ENCODE measurements at regions not wholly inside any gene's neighbourhood (a gene's known extent, or its start where the extent isn't known, plus 50 kb on each side); places are given as distances from the start of the nearest gene placed in this dataset.

DNA sequence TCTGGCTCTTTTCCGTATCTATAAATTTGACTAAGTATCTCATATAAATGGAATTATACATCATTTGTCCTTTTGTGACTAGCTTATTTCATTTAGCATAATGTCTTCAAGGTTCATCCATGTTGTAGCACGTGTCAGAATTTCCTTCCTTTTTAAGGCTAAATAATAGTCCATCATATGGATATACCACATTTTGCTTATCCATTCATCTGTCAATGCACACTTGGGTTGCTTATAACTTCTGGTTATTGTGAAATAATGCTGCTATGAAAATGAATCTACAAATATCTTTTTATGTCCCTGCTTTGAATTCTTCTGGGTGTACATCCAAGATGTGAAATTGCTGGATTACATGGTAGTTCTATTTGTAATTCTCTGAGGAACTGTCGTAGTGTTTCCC lies 119.6 kb downstream of the RHOU start:
- TF ChIP-seq CTCF (conservative IDR thresholded peaks at IDR 0.05) (no peak), ZFX (IDR thresholded peaks at IDR 0.05) (no peak)

Data from C4-2B (cell line).